HG02678 (cell line): ENCODE measurements at regions not wholly inside any gene's neighbourhood (a gene's known extent, or its start where the extent isn't known, plus 50 kb on each side); places are given as distances from the start of the nearest gene placed in this dataset.
"Not testable (repeated sequence)": the region's sequence is repeated elsewhere in the genome, so short reads cannot be mapped to it uniquely, and the experiment has no call there.

Source experiments
- ATAC-seq: cut with Tn5 transposase; IDR thresholded peaks from one replicate; pipeline ENCODE4 v1.9.1; 2021; ENCODE audit warnings: mild to moderate bottlenecking, moderate library complexity; ENCODE audit not compliant: unreplicated experiment

DNA sequence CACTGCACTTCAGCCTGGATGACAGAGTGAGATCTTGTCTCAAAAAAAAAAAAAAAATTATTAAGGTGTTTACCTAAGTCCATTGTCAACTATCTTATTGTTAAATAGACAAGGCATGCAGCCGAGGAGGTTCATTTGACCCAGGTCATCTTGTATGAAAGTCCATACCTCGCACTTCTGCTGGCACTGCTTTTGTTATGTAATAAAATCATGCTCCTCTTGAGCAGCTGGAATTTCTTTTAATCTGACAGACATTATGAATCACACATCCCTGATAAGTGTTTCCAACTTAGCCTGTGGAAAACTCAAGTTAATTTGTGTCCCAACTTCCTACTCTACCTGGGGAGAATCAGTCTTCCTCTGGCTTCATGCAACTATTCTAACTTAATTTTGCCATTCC, 315.6 kb upstream of the KLF4 start:
- ATAC-seq = no peak

DNA sequence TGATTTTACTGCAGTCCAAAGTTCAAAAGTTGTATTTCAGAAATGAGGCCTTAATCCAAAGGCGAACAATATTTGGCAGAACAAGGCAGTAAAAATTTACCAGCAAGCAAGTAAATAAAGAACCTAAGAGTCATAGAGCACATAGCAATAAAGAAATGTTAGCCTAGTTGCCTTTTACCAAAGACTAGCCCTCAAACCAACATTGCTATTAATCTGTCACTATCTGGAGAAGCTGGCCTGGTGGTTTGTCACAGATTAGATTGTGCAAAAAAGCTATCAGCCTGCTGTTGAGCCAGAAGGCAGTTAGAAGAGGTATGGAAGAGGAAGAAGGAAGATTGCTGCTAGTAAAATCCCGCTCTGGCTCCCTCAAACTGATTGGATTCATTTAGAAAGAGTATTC, 304.7 kb upstream of the KLF4 start:
- no peak for ATAC-seq

DNA sequence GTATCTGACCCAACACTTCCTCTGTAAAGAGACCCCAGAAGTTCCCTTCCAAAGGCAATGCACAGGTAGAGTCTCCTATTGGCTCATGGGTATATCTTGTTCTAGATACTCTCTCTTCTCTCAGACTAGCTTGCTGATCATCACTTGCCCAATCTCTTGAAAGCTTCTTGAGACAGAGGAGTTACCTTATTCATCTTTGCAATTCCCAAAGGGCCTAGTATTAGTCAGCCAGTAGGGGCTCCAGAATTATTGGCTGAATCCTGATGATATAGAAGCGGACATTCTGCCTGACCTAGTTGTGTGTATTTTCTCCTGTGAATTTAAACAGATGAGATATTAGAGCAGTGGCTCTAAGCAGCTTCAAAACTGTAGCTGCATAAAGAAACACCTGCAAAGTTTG, 304.0 kb upstream of the KLF4 start:
- ATAC-seq = no peak

DNA sequence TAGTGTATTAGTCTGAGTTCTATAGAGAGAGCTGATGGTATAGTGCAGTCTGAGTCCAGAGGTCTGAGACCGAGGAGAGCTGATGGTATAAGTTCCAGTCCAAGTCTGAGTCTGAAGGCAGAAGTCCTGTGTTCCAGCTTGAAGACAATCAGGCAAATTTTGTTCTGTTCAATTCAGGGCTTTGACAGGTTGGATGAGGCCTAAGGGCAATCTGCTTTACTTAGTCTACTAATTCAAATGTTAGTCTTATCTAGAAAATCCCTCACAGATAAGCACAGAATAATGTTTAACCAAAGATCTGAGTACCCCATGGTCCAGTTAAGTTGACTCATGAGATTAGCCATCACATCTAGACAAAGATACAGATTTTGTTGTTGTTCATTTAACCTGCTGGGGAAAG, 303.0 kb upstream of the KLF4 start:
- no peak for ATAC-seq

DNA sequence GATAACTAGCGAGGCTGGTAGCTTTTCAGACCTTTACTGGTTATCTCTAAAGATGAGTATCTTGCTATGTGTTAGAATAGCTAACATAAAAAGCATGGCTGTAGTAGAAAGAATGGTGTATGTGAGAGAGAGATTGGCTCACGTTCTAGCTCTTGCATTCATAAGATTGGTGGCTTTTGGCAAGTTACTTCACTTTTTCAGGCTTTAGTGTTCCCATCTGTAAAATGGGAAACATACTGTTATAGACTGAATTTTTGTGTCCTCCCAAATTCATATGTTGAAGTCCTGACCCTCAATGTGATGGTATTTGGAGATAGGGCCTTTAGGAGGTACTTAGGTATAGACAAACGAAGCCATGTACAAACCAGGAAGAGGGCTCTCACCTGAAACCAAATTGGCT, 302.4 kb upstream of the KLF4 start:
- no peak for ATAC-seq

DNA sequence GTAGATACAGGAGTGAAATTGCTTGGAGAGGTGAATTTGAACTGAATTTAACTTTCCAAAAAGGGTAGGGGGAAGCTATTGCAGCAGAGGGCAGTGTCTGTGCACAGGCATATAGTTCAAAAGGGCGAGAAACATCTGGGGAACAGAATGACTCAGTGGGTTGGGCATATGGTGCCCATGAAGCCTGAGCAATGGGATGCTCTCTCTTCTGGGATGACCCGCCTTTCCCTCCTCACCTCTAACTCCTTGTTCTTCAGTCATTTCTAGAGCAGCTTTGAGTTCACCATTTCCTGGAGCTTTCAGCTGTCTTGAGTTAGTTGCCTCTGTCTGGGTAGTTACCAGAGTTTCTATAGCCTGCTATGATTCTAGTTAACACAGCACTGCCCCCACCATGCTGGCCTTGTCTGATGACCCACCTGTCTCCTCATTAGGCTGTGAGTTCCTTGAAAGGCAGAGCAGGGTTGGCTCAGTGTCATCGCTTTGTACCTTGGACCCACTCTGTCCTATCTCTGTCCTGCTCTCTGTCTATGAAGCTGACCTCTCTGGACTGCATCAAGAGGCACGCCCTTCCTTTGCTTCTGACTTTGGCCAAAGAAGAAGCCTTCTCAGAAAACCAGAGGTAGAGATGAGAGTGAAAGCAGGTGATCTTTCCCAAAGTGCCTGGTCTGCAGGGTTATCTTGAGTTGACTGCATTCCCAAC, 299.6 kb upstream of the KLF4 start:
- no peak for ATAC-seq

DNA sequence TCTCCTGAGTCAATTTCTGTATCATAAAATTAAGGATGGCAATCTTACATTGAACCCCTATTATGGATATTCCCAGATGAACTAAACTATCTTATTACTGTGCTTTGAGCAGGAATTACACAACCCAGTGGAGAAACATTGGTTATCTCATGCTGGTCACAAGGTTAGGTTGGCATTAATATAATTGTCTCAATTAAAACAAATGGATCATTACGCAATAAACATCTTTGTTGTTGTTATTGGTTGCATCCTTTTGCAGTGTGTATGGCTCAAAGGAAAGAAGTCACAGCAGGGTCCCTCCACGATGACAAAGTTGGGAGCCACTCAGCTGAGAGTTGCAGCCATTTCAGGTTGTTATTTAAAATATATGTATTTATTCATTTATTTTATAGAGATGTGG, 297.0 kb upstream of the KLF4 start:
- no peak for ATAC-seq

DNA sequence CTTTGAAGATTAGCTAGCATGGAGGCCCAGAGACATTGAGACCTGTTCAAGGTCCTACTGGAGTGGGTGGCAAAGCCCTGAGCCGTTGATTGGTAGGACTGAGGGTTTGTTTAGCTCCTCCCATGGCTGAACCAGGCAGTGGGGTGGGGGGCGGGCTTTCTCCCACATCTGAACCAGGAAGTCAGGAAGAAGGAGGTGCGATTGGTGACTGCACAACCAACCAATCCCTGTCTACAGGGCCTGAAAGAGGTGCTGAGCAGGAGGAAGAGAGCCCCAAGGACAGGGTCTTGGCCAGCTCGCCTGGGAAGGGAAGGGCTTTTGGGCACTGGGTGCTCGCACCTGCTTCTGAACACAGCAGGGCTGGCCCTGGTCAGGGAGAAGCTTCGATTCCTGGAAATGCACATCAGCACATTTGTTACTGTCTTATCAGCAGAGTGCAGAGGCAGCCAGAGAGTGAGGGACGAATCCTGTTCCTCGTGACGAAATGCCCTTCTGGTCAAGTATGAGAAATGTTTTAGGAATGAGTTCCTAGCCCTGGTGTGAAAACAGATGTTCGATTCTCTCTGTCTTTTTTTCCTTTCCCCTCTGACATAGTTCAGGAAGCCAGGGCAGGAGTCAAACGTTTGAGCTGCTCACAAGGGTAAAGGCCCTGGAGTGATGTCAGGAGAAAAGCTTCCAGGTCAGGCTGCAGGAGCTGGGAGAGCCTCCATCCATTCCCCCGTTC, 294.8 kb upstream of the KLF4 start:
- ATAC-seq = no peak

DNA sequence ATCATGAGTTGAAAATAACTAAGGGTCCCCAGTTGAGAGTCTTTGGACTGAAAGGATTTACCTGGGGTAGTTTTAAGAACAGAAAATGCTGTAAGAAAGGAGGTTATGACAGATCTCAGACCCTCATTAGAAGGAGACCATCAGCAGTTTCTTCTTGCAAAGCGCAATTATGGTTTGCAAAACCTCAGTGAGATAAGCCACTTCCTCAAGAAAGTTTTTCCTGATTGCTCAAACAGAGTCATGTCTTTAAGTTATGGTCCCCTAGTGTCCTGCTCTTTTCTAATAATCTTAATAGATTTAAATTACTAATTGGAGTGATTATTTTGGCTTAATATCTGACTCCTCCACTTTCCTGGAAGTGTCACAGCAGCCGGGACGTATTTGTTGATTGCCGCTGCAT, 293.2 kb upstream of the KLF4 start:
- ATAC-seq = no peak

DNA sequence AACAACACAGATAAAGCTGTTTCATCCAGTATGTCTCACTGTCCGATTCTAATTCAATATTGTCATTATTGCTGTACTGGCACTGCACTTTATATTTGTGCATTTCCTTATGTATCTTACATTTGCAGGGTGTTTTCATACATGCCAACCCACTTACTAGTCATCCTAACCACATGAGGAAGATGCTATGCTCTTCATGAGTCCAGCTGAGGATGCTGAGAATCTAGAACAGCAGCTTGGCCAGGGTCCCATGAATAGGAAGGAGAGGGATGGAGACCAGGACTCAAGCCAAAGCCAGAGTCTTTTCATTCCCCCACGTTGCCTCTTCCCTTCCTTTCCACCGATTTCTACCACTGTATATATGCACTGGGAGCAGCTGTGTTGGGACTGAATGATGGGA, 292.8 kb upstream of the KLF4 start:
- no peak for ATAC-seq

DNA sequence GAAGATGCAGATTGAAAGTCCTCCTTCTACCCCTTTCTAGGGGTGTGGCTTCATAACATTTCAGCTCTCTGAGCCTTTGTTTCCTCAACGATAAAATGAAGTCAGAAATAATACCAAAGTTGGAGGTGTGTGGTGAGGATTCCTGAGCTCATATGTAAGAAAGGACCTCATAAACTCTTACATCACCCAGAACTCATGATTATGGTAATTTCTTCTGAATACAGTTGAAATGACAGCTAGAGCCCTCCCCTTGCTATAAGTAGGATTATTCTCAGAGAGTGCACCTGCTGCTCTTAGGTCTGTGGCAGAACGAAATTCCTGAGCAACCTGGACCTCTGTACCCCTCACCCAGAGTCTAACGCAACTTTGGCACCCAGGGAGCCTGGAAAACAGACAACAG, 291.4 kb upstream of the KLF4 start:
- no peak for ATAC-seq

DNA sequence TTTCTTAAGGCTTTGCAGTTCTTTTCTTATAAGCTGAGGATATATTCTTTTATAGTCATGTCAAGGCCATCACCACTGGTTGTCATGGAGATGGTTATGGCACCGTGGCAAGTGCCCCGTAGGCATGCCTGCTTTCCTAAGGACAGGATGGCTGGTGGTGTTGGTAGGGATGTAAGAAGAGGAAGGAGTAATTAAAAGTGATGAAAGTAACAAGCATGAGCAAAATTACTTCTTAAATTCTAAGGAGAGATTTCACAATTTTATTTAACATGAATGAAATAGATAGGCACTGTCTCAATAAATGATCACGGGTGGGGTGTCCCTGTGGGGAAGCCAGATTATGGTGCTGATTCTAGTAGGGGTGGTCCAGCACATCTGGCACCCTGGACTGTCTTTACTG, 290.2 kb upstream of the KLF4 start:
- ATAC-seq = no peak

DNA sequence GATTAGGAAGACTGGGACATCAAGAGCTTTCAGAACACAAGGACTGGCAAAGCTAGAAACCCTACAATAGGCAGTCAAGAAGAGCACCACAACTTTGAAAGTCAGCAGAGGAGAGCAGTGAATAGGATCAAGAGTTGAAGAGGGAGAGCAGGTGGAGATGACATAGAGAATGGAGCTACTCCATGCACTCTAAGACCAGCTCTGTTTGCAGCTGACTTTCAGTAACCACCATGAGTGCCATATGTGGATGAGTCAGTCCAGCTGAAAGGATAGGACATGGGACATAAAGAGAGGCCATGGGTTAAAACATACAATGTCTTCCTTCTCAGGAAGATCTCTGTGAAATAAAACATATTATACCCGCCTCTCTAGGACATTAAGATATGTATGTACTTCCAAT, 289.1 kb upstream of the KLF4 start:
- no peak for ATAC-seq

DNA sequence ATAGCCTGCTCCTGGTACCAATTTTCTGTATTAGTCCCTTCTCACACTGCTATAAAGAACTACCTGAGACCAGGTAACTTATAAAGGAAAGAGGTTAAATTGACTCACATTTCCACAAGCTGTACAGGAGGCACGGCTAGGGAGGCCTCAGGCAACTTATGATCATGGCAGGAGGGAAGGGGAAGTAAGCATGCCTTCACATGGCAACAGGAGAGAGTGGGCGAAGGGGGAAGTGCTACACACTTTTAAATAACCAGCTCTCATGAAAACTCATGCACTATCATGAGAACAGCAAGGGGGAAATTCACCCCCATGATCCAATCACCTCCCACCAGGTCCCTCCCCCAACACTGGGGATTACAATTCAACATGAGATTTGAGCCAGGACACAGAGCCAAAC, 284.5 kb upstream of the KLF4 start:
- not testable (repeated sequence) for ATAC-seq

DNA sequence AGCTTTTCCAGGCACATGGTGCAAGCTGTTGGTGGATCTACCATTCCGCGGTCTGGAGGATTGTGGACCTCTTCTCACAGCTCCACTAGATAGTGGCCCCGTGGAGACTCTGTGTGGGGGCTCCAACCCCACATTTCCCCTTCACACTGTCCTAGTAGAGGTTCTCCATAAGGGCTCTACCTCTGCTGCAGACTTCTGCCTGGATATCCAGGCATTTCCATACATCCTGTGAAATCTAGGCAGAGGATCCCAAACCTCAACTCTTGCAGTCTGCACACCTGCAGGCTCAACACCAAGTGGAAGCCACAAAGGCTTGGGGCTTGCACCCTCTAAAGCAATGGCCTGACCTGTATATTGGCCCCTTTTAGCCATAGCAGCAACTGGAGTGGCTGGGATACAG, 283.4 kb upstream of the KLF4 start:
- no peak for ATAC-seq

DNA sequence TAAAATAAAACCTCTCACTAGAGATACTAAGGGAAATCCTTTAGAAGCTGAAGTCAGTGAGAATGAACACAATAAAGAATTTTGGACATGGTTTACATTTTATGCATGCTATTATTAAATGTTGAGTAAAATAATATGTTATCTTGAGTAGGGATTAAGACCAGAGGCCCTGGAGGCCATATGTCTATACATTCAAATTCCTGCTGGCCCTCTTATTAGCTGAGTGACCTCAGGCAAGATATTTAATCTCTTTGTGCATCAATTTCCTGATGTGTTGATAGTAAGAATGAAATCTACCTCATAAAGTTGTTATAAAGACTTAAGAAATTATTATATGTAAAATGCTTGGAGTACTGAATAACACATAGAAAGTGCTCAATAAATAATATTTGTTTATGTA, 281.1 kb upstream of the KLF4 start:
- no peak for ATAC-seq

DNA sequence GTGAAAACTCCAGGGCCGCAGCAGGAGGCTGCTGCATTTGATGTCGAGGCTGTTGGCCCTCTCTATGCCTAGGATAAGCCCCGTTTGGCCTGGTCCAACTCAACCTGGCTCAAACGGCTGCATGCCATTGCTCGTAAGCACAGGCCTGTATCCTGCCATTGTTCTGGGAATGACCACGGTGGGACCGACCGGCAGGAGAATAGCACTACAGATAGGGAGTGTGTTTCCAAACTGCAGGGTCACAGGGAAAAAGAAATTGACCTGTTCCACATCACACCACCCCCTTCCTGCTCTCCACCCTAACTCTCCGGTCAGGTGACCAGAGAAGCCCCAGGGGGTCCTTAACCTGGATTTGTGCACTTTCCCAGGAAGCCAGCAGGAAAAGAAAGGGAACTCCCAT, 278.7 kb upstream of the KLF4 start:
- no peak for ATAC-seq

DNA sequence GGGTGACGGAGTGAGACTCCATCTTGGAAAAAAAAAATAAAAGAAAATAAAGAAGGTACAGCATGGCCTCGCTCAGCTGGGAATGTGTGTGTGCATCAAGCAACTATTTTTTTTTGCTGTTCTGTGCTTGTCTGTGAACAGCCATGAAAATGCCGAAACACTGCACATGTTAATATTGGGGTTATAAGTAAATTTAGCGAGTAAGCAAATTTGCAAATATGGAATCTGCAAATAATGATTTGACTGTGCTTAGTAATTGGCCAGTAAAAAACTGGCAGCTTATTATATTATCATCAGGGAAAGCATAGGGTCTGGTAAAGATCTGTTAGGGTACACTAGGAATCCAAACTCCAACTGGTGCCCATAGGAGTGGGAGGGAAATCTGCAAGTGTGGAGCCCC, 278.1 kb upstream of the KLF4 start:
- no peak for ATAC-seq

DNA sequence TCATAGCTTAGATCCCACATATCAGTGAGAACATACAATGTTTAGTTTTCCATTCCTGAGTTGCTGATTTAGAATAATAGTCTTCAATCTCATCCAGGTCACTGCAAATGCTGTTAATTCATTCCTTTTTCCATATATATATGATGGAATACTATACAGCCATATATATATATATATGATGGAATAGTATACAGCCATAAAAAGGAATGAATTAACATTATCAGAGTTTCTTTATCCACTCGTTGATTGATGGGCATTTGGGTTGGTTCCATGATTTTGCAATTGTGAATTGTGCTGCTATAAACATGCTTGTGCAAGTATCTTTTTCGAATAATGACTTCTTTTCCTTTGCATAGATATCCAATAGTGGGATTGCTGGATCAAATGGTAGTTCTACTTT, 273.9 kb upstream of the KLF4 start:
- ATAC-seq = not testable (repeated sequence)

DNA sequence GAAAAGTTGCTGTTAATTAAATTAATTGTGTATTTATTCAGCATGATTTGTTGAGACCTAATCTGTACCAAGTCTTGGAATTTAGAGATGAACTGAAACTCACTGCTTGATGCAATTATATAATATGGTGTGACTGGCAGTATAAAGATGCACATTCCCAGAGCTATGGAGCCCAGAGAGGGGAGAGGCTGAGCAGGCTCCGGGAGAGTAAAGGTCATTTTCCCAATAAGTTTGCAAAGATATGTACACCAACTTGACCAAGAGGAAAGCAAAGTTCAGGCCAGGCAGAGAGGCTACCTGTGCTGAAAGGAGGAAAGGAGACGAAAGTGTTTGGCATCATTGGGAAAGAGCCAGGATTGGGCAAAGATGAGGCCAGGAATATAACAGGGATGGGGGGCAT, 271.7 kb upstream of the KLF4 start:
- no peak for ATAC-seq

DNA sequence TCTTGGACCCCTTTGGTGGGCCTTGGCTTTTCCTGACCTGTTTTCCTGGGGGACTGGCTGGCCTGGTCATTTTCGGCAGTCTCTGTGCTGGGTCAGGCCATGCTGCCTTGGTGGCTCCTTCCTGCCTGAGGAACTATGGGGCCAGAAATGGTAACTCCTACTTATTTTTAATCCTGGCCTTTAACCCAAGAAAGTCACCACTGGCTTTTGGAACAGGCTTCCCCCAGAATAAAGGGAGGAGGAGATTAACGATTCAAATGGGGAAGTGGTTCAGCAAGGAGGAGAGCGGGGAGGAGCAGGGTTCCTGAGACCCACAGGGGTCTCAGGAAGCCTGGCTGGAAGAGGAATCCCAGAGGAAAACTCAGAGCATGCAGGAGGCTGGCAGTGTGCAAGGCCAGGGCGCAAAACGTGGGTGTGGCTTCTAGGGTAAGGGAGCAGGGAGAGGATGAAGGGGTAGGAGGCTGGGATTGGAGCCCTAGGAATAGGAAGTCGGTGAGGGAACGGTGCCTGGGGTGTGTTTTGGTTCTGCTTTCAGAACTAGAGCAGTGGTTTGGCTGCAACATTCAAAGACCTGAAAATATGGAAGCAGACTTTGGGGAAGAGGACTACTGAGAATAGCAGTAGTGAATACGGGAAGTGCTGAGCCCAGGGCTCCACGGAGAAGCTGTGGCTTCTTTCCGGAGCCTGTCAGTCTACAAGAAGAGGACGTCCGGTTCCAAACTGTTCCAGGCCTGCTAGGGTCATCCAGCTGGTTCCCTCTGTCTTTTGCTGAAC, 271.1 kb upstream of the KLF4 start:
- ATAC-seq = no peak

DNA sequence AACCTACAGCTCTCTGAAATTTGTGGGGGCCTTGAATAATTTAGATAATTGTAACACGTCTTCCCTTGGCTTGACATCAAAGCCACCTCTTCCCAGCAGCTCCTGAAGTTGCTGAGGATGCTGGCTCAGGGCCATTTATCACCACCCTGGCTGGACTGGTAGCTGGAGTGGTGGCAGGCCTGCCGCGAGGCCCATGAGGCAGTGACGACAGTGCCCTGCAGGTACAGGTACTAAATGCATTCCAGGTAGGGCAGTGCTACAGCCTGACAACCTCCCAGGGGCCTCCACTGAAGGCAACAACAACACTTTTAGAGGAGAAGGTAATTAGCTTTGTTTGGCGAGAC, 270.2 kb upstream of the KLF4 start:
- ATAC-seq = no peak
